Suprapubic skin (tissue), 3 donors: ENCODE measurements at regions not wholly inside any gene's neighbourhood (a gene's known extent, or its start where the extent isn't known, plus 50 kb on each side); places are given as distances from the start of the nearest gene placed in this dataset.

Source experiments
- CTCF ChIP-seq, 2 donors: fragments of 200-600 bp in 1 of 2; fragments of 450-650 bp in 1 of 2; sonication (generic) in 1 of 2; IDR thresholded peaks; one replicate each; pipeline ENCODE4 v1.5.1; 2016 to 2019; ENCODE audit warnings: antibody characterized with exemption in 2 of 2, mild to moderate bottlenecking in 1 of 2, moderate library complexity in 1 of 2
- POLR2A ChIP-seq, 2 donors: fragments of 450-650 bp; IDR thresholded peaks; one replicate each; pipeline ENCODE4 v1.6.1; 2017; ENCODE audit warnings: antibody characterized with exemption in 2 of 2, mild to moderate bottlenecking in 2 of 2, moderate library complexity in 2 of 2

GRCh38 chr20:22348010-22348409, 236.4 kb downstream of the FOXA2 start:
- TF ChIP-seq POLR2A (IDR thresholded peaks at IDR 0.05) (no peak), CTCF (IDR thresholded peaks at IDR 0.05) (no peak)
